GM04504 (cell line): ENCODE measurements at regions not wholly inside any gene's neighbourhood (a gene's known extent, or its start where the extent isn't known, plus 50 kb on each side); places are given as distances from the start of the nearest gene placed in this dataset.
"Not testable (repeated sequence)": the region's sequence is repeated elsewhere in the genome, so short reads cannot be mapped to it uniquely, and the experiment has no call there.

Experiments used
- DNase-seq: peaks from one replicate; pipeline ENCODE4 v3.0.0-alpha.2; 2012; ENCODE audit warnings: low read depth

GRCh38 chr6:8657522-8657921 lies 222.2 kb upstream of the SLC35B3 start:
- DNase-seq: no peak

- no peak for DNase-seq
These were observed 220.5 kb upstream of the SLC35B3 start for GRCh38 chr6:8655670-8656454.

GRCh38 chr6:8652710-8653109 lies 217.4 kb upstream of the SLC35B3 start:
- no peak for DNase-seq

- DNase-seq: no peak
These were observed 216.7 kb upstream of the SLC35B3 start for GRCh38 chr6:8651998-8652397.

GRCh38 chr6:8645212-8645611 lies 209.9 kb upstream of the SLC35B3 start:
- DNase-seq: no peak

GRCh38 chr6:8644306-8644705 lies 209.0 kb upstream of the SLC35B3 start:
- no peak for DNase-seq

GRCh38 chr6:8642854-8643253 lies 207.5 kb upstream of the SLC35B3 start:
- DNase-seq: no peak

GRCh38 chr6:8642131-8642530 lies 206.8 kb upstream of the SLC35B3 start:
- DNase-seq: no peak

- DNase-seq: no peak
These were observed 204.7 kb upstream of the SLC35B3 start for GRCh38 chr6:8639928-8640649.

- DNase-seq: no peak
These were observed 202.7 kb upstream of the SLC35B3 start for GRCh38 chr6:8637896-8638597.

- DNase-seq: no peak
These were observed 198.4 kb upstream of the SLC35B3 start for GRCh38 chr6:8633762-8634161.

- DNase-seq: no peak
These were observed 193.4 kb upstream of the SLC35B3 start for GRCh38 chr6:8628736-8629135.

- no peak for DNase-seq
These were observed 192.7 kb upstream of the SLC35B3 start for GRCh38 chr6:8628063-8628462.

GRCh38 chr6:8627085-8627861 lies 191.9 kb upstream of the SLC35B3 start:
- no peak for DNase-seq

- no peak for DNase-seq
These were observed 189.3 kb upstream of the SLC35B3 start for GRCh38 chr6:8624665-8625064.

- no peak for DNase-seq
These were observed 188.1 kb upstream of the SLC35B3 start for GRCh38 chr6:8623441-8623840.

GRCh38 chr6:8619853-8620252 lies 184.5 kb upstream of the SLC35B3 start:
- DNase-seq: no peak

GRCh38 chr6:8619408-8619807 lies 184.1 kb upstream of the SLC35B3 start:
- not testable (repeated sequence) for DNase-seq

- no peak for DNase-seq
These were observed 173.4 kb upstream of the SLC35B3 start for GRCh38 chr6:8608737-8609136.

GRCh38 chr6:8589941-8590729 lies 154.8 kb upstream of the SLC35B3 start:
- DNase-seq: no peak

- no peak for DNase-seq
These were observed 152.8 kb upstream of the SLC35B3 start for GRCh38 chr6:8588176-8588575.
